ENCODE measurements at regions not wholly inside any gene's neighbourhood (a gene's known extent, or its start where the extent isn't known, plus 50 kb on each side); places are given as distances from the start of the nearest gene placed in this dataset.

DNA sequence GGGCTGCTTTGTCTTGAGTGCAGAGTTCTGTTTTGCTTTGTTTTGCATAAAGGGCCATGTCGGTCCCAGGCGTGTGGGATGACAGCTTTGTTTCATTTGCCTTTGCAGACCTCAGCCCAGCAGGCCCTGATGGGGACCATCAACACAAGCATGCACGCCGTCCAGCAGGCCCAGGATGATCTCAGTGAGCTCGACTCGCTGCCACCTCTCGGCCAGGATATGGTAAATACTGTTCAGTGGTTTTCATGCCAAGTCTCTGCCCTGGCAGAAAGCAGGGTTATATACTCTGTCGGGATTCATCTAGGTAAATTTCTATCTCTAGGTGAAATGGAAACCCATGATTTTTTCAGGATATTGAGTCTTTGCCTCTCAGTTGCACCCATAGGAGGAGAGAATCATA lies 343.9 kb upstream of the TPM1 start:
- no peak for DNase-seq (ENCODE audit: low read depth)

- DNase-seq (ENCODE audit: low read depth) = no peak
Observed at GRCh38 chr15:62706317-62706716, 336.2 kb upstream of the TPM1 start.

DNA sequence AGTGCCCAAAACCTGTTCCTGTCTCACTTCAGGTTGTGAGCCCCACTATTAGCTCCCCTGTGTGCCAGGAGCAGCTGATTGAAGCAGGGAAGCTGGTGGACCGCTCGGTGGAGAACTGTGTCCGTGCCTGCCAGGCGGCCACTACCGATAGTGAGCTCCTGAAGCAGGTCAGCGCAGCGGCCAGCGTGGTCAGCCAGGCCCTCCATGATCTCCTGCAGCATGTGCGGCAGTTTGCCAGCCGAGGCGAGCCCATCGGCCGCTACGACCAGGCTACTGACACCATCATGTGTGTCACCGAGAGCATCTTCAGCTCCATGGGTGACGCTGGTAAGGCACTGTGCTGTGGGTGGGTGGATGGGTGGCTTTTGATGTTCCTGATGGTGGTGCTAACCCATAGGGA lies 334.1 kb upstream of the TPM1 start:
- no peak for DNase-seq (ENCODE audit: low read depth)

- DNase-seq (ENCODE audit: low read depth) = no peak
Observed at GRCh38 chr15:62709261-62709660, 333.3 kb upstream of the TPM1 start.

GRCh38 chr15:62711691-62712454 lies 330.7 kb upstream of the TPM1 start:
- peak; percentile 5 for DNase-seq (ENCODE audit: low read depth)

- no peak for DNase-seq (ENCODE audit: low read depth)
Observed at GRCh38 chr15:62712455-62712839, 330.1 kb upstream of the TPM1 start.

- no peak for DNase-seq (ENCODE audit: low read depth)
Observed at GRCh38 chr15:62715946-62716345, 326.6 kb upstream of the TPM1 start.

DNA sequence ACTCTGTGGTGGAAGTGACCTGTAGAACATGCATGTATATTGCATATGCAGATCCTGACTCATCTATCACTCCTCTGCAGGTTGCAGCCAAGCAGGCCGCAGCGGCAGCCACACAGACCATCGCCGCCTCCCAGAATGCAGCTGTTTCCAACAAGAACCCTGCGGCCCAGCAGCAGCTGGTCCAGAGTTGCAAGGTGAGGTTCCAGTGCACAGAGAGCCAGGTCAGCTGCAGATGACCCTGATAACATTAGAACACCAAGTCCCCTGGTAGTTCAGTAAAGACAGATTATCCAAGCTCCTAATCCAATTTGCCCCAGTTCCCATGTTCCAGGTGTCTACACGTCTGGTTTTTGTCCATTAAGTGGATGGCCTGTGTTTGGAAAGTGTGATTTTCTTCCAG lies 325.1 kb upstream of the TPM1 start:
- DNase-seq (ENCODE audit: low read depth) = no peak

DNA sequence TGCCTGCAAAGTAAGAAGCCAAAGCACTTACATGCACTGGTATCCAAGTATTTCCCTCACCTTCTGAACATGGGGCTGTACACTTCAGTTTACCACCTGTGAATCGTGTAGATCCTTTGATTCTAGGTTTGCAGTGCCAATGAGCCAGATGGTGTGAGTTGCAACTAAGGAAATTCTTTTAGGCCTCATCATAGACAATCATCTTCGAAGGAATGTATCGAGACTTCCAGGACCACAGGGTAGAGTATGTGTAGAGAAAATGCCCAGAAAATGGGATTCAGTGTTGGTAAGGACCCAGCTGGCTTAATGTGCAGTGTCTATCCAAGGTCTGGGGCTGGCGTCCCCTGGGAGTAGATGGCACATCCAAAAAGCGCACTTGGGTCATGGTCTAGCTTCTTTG lies 323.2 kb upstream of the TPM1 start:
- DNase-seq (ENCODE audit: low read depth) = no peak

DNA sequence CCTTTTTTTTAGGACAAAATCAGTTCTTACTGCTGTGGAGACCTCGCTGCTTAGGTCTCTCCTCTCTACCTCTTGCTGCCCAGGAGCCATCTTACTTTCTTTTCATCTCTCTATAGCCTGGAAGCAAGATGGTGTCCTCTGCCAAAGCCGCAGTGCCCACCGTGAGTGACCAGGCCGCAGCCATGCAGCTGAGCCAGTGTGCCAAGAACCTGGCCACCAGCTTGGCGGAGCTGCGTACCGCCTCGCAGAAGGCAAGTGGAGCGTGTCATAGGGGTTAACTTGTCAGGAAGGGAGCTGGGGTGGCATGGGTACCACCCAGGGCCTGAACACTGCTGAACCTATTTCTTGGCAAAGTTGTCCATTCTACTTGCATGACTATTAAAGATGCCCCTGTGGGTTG lies 320.3 kb upstream of the TPM1 start:
- no peak for DNase-seq (ENCODE audit: low read depth)

- no peak for DNase-seq (ENCODE audit: low read depth)
Observed at GRCh38 chr15:62726461-62726860, 316.1 kb upstream of the TPM1 start.

- DNase-seq (ENCODE audit: low read depth) = no peak
Observed at GRCh38 chr15:62727501-62727900, 315.0 kb upstream of the TPM1 start.

- no peak for DNase-seq (ENCODE audit: low read depth)
Observed at GRCh38 chr15:62730825-62731224, 311.7 kb upstream of the TPM1 start.

- no peak for DNase-seq (ENCODE audit: low read depth)
Observed at GRCh38 chr15:62732078-62732477, 310.5 kb upstream of the TPM1 start.

- no peak for DNase-seq (ENCODE audit: low read depth)
Observed at GRCh38 chr15:62734706-62735105, 307.8 kb upstream of the TPM1 start.

DNA sequence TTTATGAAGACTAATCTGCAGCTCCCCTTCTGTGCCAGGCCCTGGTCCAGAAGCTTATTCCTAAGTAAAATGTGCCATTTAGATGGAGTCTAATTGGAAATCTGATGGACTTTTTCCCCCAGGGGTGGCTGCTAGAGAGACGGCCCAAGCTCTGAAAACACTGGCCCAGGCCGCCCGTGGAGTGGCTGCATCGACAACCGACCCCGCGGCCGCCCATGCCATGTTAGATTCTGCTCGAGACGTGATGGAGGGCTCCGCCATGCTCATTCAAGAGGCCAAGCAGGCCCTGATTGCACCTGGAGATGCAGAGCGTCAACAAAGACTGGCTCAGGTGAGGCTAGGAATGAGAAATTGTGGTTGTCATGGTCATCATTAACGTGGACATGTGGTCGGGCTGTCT lies 305.8 kb upstream of the TPM1 start:
- no peak for DNase-seq (ENCODE audit: low read depth)

- no peak for DNase-seq (ENCODE audit: low read depth)
Observed at GRCh38 chr15:62737551-62737950, 305.0 kb upstream of the TPM1 start.

DNA sequence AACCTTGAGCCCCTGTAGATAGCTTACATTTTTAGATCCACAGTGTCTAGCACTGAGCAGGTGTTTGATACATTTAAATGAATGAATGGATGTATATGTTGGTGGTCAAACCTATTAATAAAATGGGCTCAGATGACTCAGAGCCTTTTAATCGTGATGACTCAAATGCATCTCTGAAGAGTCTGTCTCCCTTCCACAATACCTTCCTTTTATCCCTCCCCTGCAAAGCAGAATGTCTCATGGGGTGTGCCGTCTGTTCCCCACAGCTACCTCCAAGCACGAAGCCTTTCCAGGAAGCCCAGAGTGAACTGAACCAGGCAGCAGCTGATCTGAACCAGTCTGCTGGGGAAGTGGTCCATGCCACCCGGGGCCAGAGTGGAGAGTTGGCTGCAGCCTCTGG lies 303.5 kb upstream of the TPM1 start:
- no peak for DNase-seq (ENCODE audit: low read depth)

DNA sequence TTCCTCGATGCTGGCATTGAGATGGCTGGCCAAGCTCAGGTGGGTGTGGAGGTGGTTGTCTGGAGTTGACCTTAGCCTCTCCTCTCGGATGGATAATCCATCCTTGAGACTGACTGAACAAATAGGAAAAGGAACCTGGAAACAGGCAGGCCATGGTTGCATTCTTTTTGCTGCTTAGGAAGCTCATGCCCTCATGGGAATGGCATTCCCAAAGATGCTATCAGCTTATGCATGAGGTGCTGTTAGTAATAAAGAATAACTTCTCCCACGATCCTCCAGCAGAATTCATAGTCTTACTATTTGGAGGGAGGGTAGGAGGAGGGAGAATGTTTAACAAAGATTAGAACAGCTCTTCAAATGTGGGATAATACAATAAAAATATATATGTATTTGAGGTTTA lies 303.0 kb upstream of the TPM1 start:
- no peak for DNase-seq (ENCODE audit: low read depth)

DNA sequence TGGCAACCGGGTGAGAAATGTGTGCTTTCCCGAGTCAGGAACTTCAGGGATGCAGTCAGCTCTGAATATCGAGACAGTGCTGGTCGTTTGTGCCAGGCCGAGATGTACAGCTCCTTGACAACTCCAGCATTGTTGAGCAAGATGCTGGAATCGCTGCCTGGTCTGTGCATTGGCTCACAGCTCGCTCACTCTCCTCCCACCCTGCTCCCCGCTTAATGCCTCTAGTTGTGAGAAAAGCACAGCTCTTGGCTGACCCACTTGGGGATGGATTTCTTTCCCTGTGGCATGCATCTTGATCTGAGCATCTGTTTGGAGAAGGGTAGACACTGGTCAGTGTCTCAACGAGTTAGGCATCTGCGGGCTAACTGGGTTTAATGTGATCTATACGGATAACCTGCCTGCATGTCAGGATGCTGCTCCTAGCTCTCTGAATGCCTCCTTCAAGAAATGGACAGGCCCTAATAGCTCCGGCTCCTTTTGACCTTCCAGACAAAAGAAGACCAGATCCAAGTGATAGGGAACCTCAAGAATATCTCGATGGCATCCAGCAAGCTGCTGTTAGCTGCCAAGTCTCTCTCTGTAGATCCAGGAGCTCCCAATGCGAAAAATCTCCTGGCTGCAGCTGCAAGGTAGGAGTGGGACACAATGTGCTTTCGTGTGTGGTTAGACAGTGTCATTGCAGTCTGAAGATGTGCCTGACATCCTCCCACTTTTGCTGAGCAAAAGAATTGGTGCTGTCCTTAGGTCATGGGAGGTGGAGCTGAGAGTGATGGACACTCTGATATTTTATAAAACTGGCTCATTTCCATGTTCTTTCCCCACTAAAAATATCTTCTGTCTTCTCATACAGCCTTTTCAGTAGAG lies 302.2 kb upstream of the TPM1 start:
- no peak for DNase-seq (ENCODE audit: low read depth)

- no peak for DNase-seq (ENCODE audit: low read depth)
Observed at GRCh38 chr15:62741106-62741505, 301.4 kb upstream of the TPM1 start.

DNA sequence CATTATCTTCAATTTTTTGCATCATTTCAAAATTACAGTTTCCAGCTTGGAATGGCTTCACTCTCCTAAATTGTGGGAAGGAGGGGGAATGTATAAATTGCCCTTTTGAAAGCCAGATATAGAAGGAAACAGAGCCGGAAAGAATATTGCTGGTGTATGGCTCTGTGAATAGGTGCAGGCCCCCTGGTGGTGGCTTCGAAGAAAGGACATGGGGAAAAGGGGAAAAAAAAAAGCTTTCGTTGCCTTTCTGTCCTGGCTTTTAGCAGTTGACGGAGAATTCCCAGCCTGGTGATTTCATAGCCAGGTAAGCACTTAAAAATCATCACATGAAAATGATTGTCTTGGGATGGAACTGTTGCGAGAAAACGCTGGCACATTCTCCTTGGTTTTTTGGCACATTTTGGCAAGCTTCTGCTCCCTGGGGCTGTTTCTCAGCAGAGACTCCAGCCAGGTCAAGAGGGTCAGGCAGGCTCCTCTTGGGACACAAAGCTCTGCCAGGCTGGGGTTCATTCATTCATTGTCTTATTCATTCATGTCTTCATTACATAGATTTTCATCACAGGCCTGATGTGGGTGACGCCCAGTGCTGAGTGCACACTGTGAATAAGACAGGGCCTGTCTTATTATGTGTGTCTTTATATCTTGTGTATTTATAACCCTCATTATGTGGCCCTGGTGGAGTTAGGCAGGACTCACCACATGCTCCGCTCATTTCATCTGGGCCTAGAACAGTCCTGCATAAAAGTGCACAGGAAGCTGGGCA lies 300.0 kb upstream of the TPM1 start:
- DNase-seq (ENCODE audit: low read depth) = peak; percentile 32
